Transverse colon (tissue), 4 donors: ENCODE measurements at regions not wholly inside any gene's neighbourhood (a gene's known extent, or its start where the extent isn't known, plus 50 kb on each side); places are given as distances from the start of the nearest gene placed in this dataset.

Experiments used
- DNase-seq: peaks from one replicate; pipeline ENCODE4 v3.0.0-alpha.2; 2019
- H3K27ac ChIP-seq, 4 donors: fragments of 200-600 bp; sonication (generic); 2 replicates each; pipeline ENCODE4 v1.5.1; 2016 to 2018; ENCODE audit warnings: inconsistent platforms in 4 of 4
- H3K27me3 ChIP-seq: fragments of 200-600 bp; sonication (generic); 2 replicates; pipeline ENCODE4 v1.5.1; 2017; ENCODE audit warnings: inconsistent platforms
- H3K36me3 ChIP-seq, 4 donors: fragments of 200-600 bp; sonication (generic); 2 replicates each; pipeline ENCODE4 v1.5.1; 2017 to 2019; ENCODE audit warnings: inconsistent platforms in 4 of 4
- H3K4me1 ChIP-seq, 4 donors: fragments of 200-600 bp; sonication (generic); 2 replicates each; pipeline ENCODE4 v1.5.1; 2017 to 2020; ENCODE audit warnings: inconsistent platforms in 4 of 4
- H3K4me3 ChIP-seq, 4 donors: fragments of 200-600 bp; sonication (generic); 1 replicate in 1 of 4; 2 replicates in 3 of 4; pipeline versions ENCODE4 v1.5.1 to v1.6.1; 2017 to 2019; ENCODE audit warnings: inconsistent platforms in 4 of 4
- H3K9me3 ChIP-seq, 2 donors: fragments of 200-600 bp; sonication (generic); 2 replicates each; pipeline ENCODE4 v1.5.1; 2017 to 2019; ENCODE audit warnings: inconsistent platforms in 2 of 2
- CTCF ChIP-seq, 5 experiments: fragments of 200-600 bp in 3 of 5; fragments of 450-650 bp in 2 of 5; sonication (generic) in 3 of 5; IDR thresholded peaks; 1 replicate in 2 of 5; 2 replicates in 3 of 5; pipeline ENCODE4 v1.5.1; 2016 to 2017; ENCODE audit warnings: antibody characterized with exemption in 5 of 5, inconsistent platforms in 3 of 5, mild to moderate bottlenecking in 2 of 5, moderate library complexity in 1 of 5
- EP300 ChIP-seq: sonication (generic); formaldehyde crosslinking; IDR thresholded peaks from one replicate; pipeline ENCODE4 v1.6.1; 2017; ENCODE audit warnings: antibody characterized with exemption, low read depth
- POLR2A ChIP-seq: fragments of 450-650 bp; IDR thresholded peaks from one replicate; pipeline ENCODE4 v1.6.1; 2016; ENCODE audit warnings: antibody characterized with exemption, mild to moderate bottlenecking, moderate library complexity
- POLR2AphosphoS5 ChIP-seq, 3 donors: sonication (generic); formaldehyde crosslinking; IDR thresholded peaks; one replicate each; pipeline ENCODE4 v1.6.1; 2016; ENCODE audit warnings: antibody characterized with exemption in 3 of 3
- WGBS, 2 donors: methylation state at CpG; one replicate each; pipeline ENCODE4 v1.1.5; 2018; ENCODE audit warnings: low coverage in 1 of 2; 5-methylcytosine and 5-hydroxymethylcytosine counted together
- in situ Hi-C, 4 donors: fragments of 200-750 bp; cut with MboI; loops; one replicate each; pipeline versions ENCODE4 v1.15.0 to v1.15.1; 2017; ENCODE audit warnings: low sequenced_read_pairs in 3 of 4, low pct_ligation_motif_present in 1 of 4, low pct_unique_long_range_greater_than_20kb in 1 of 4
- intact Hi-C: fragments of 100-400 bp; cut with DNase I; formaldehyde crosslinking; loops from one replicate; pipeline ENCODE4 v1.15.1; 2023; ENCODE audit warnings: low total_unique reads

GRCh38 chr1:38778521-38778920 lies 81.1 kb downstream of the RRAGC start:
- no peaks in the 10 kb centered on the region for H3K36me3 ChIP-seq
- peaks cover 0 to under 1% (median 0%) of the 10 kb centered on the region in 4 donors for H3K4me1 ChIP-seq
- in situ Hi-C loops (no loop called here), intact Hi-C loops (no loop called here)
- WGBS, 2 donors, result 0% methylated on average over 1 of the region's 1 CpG; no CpG with 5 or more reads in 1 of the 2 donors
- no peak overlapping the region for H3K27ac ChIP-seq
- DNase-seq, result no peak
- TF ChIP-seq CTCF (IDR thresholded peaks at IDR 0.05), result no peak
- peaks cover 43% of the 10 kb centered on the region for H3K27me3 ChIP-seq
- H3K4me3 ChIP-seq, result no peak overlapping the region
- H3K9me3 ChIP-seq, result no peaks in the 10 kb centered on the region

GRCh38 chr1:38778051-38778450 lies 81.5 kb downstream of the RRAGC start:
- in situ Hi-C loops (no loop called here), intact Hi-C loops (no loop called here)
- Histone ChIP-seq H3K27ac (no peak overlapping the region), H3K4me1 (no peaks in the 10 kb centered on the region), H3K36me3 (no peaks in the 10 kb centered on the region), H3K27me3 (peaks cover 38% of the 10 kb centered on the region), H3K9me3 (no peaks in the 10 kb centered on the region), H3K4me3 (no peak overlapping the region)
- 82 to 100% methylated on average over 1 to 2 of the region's 2 CpGs for WGBS, 2 donors
- no peak for DNase-seq
- no peak for TF ChIP-seq EP300
- TF ChIP-seq POLR2A, result no peak
- no peak for TF ChIP-seq POLR2AphosphoS5 (IDR thresholded peaks at IDR 0.05)
- TF ChIP-seq CTCF (IDR thresholded peaks at IDR 0.05), result no peak

- 52% methylated on average over 6 of the region's 6 CpGs; no CpG with 5 or more reads in 1 of the 2 donors for WGBS, 2 donors
- in situ Hi-C loops (no loop called here), intact Hi-C loops (no loop called here)
- Histone ChIP-seq H3K9me3 (no peaks in the 10 kb centered on the region), H3K36me3 (no peaks in the 10 kb centered on the region), H3K4me3 (no peak overlapping the region), H3K4me1 (no peaks in the 10 kb centered on the region), H3K27ac (no peak overlapping the region), H3K27me3 (peaks cover 33% of the 10 kb centered on the region)
- no peak for DNase-seq
- no peak for TF ChIP-seq POLR2AphosphoS5 (IDR thresholded peaks at IDR 0.05)
- TF ChIP-seq EP300, result no peak
- no peak for TF ChIP-seq POLR2A
- TF ChIP-seq CTCF (IDR thresholded peaks at IDR 0.05), result no peak
Observed at GRCh38 chr1:38777464-38777957, 82.1 kb downstream of the RRAGC start.

- Histone ChIP-seq H3K36me3 (no peaks in the 10 kb centered on the region), H3K27ac (no peak overlapping the region), H3K27me3 (peaks cover 24% of the 10 kb centered on the region), H3K9me3 (no peaks in the 10 kb centered on the region), H3K4me1 (no peaks in the 10 kb centered on the region), H3K4me3 (no peak overlapping the region)
- in situ Hi-C loops (no loop called here), intact Hi-C loops (no loop called here)
- TF ChIP-seq POLR2AphosphoS5 (IDR thresholded peaks at IDR 0.05) (no peak), CTCF (IDR thresholded peaks at IDR 0.05) (no peak), EP300 (no peak), POLR2A (no peak)
- DNase-seq, result no peak
Observed at GRCh38 chr1:38776466-38777065, 83.0 kb downstream of the RRAGC start.
